Naive thymus-derived CD4-positive, alpha-beta T cell (primary cell): ENCODE measurements at regions not wholly inside any gene's neighbourhood (a gene's known extent, or its start where the extent isn't known, plus 50 kb on each side); places are given as distances from the start of the nearest gene placed in this dataset.

Source experiments
- ATAC-seq: fragments of 150-1000 bp; cut with Tn5 transposase; 2 replicates; pipeline ENCODE4 v1.10.0; 2021; ENCODE audit warnings: mild to moderate bottlenecking, moderate library complexity
- CTCF ChIA-PET: fragments of 350-600 bp; sonication (Branson Sonifier 250); formaldehyde crosslinking; loops from one replicate; lab custom pipeline; 2021; ENCODE audit warnings: antibody characterized with exemption; lab: Charles Lee
- POLR2A ChIA-PET: fragments of 350-600 bp; sonication (Branson Sonifier 250); formaldehyde crosslinking; loops from one replicate; lab custom pipeline; 2021; ENCODE audit warnings: antibody characterized with exemption, inconsistent platforms; lab: Charles Lee
- DNase-seq, 9 donors: peaks; one replicate each; pipeline versions ENCODE4 v3.0.0 to v3.0.0-alpha.2; 2020 to 2022; ENCODE audit warnings: mixed read lengths in 1 of 9
- H3K27ac ChIP-seq: one replicate; pipeline ENCODE4 v1.7.0; 2013; ENCODE audit warnings: mild to moderate bottlenecking, low read depth, low read length, moderate library complexity
- H3K27me3 ChIP-seq, 2 donors: one replicate each; pipeline ENCODE4 v1.7.0; 2013; ENCODE audit warnings: low read length in 2 of 2, mild to moderate bottlenecking in 2 of 2, moderate library complexity in 2 of 2; ENCODE audit not compliant: control insufficient read depth in 2 of 2, insufficient read depth in 2 of 2
- H3K36me3 ChIP-seq, 3 experiments: 1 replicate in 2 of 3; 2 replicates in 1 of 3; pipeline ENCODE4 v1.7.0; 2013; ENCODE audit warnings: low read length in 3 of 3, mild to moderate bottlenecking in 3 of 3, moderate library complexity in 1 of 3; ENCODE audit not compliant: insufficient read depth in 3 of 3, control insufficient read depth in 2 of 3
- H3K4me1 ChIP-seq, 2 donors: one replicate each; pipeline ENCODE4 v1.7.0; 2013; ENCODE audit warnings: low read length in 2 of 2, mild to moderate bottlenecking in 2 of 2, moderate library complexity in 1 of 2; ENCODE audit not compliant: control insufficient read depth in 2 of 2, insufficient read depth in 2 of 2
- H3K4me3 ChIP-seq: 2 replicates; pipeline ENCODE4 v1.7.0; 2013; ENCODE audit warnings: mild to moderate bottlenecking, low read length
- H3K9me3 ChIP-seq, 3 experiments: 1 replicate in 2 of 3; 2 replicates in 1 of 3; pipeline ENCODE4 v1.7.0; 2013; ENCODE audit warnings: low read length in 3 of 3; ENCODE audit not compliant: control insufficient read depth in 2 of 3
- H3K27ac Mint-ChIP-seq, 9 donors: one replicate each; pipeline ENCODE4 v1.8.0; 2020 to 2022; ENCODE audit warnings: mixed read lengths in 9 of 9, mild to moderate bottlenecking in 8 of 9, moderate library complexity in 5 of 9, inconsistent platforms in 2 of 9
- H3K27me3 Mint-ChIP-seq, 5 donors: one replicate each; pipeline ENCODE4 v1.8.0; 2021 to 2022; ENCODE audit warnings: mixed read lengths in 5 of 5, mild to moderate bottlenecking in 1 of 5
- H3K36me3 Mint-ChIP-seq, 5 donors: one replicate each; pipeline ENCODE4 v1.8.0; 2020 to 2022; ENCODE audit warnings: mixed read lengths in 5 of 5, mild to moderate bottlenecking in 3 of 5, inconsistent platforms in 1 of 5
- H3K4me1 Mint-ChIP-seq, 7 donors: one replicate each; pipeline ENCODE4 v1.8.0; 2020 to 2022; ENCODE audit warnings: mixed read lengths in 7 of 7, mild to moderate bottlenecking in 3 of 7, inconsistent platforms in 1 of 7
- H3K4me3 Mint-ChIP-seq, 10 donors: one replicate each; pipeline ENCODE4 v1.8.0; 2020 to 2022; ENCODE audit warnings: mild to moderate bottlenecking in 10 of 10, mixed read lengths in 10 of 10, moderate library complexity in 6 of 10, inconsistent platforms in 2 of 10
- H3K9me3 Mint-ChIP-seq, 11 donors: one replicate each; pipeline ENCODE4 v1.8.0; 2020 to 2022; ENCODE audit warnings: mixed read lengths in 11 of 11, mild to moderate bottlenecking in 4 of 11, inconsistent platforms in 1 of 11, moderate library complexity in 1 of 11
- intact Hi-C, 2 donors: fragments of 100-400 bp; cut with micrococcal nuclease; formaldehyde crosslinking; loops; one replicate each; pipeline ENCODE4 v1.15.1; 2023

DNA sequence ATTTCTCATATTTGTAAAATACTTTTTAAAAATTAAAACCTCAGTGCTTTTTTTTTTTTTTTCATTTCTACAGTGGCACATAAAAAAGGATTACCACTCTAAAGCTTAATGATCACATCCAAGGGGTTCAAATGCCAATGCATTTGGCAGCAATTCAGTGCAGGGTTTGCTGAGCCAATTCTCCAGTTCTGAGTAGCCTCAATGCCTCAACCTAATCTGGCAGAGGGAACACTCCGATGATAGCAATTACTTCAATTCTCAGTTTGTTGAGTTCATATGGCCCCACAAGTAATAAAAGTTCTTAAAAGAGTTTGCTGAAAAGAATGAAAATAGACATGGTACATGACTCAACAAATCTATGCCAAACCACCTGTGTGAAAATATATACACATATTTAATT, 79.3 kb upstream of the RBMS3 start:
- intact Hi-C loops: no loop called here
- Mint-ChIP-seq H3K27me3 (peaks cover 0 to 8% (median 0%) of the 10 kb centered on the region in 5 donors), H3K9me3 (peaks cover 0 to 5% (median 0%) of the 10 kb centered on the region in 11 donors), H3K4me3 (no peak overlapping the region), H3K27ac (no peak overlapping the region), H3K4me1 (peaks cover 0 to 6% (median 0%) of the 10 kb centered on the region in 7 donors), H3K36me3 (no peaks in the 10 kb centered on the region)
- ChIA-PET POLR2A (no interaction called here), CTCF (no interaction called here)
- Histone ChIP-seq H3K9me3 (no peaks in the 10 kb centered on the region), H3K27ac (no peak overlapping the region), H3K4me3 (no peak overlapping the region), H3K27me3 (no peaks in the 10 kb centered on the region), H3K36me3 (no peaks in the 10 kb centered on the region), H3K4me1 (no peaks in the 10 kb centered on the region)
- DNase-seq: no peak
- ATAC-seq: no peak

DNA sequence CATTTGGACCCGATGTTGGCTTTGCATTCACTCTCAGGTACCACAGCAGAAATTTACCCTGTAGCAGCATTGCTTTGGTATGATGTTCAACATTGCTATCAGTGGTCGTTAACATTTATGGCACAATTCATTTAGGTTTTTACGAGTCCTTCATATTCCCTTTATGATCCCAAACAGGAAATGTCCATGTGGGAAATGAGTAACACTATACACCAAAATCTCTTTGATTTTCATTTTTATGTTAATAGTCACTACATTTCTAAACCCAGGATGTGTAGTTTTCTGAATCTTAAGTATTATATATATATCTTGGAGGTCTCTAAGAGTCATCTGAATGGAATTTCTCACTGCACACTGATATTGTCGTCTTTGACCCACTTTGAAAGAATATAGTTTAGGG, 78.5 kb upstream of the RBMS3 start:
- Mint-ChIP-seq H3K36me3 (no peaks in the 10 kb centered on the region), H3K27ac (no peak overlapping the region), H3K4me3 (no peak overlapping the region), H3K27me3 (peaks cover 0 to 8% (median 0%) of the 10 kb centered on the region in 5 donors), H3K4me1 (peaks cover 0 to 6% (median 0%) of the 10 kb centered on the region in 7 donors), H3K9me3 (peaks cover 0 to 8% (median 0%) of the 10 kb centered on the region in 11 donors)
- ChIA-PET POLR2A (no interaction called here), CTCF (no interaction called here)
- Histone ChIP-seq H3K9me3 (no peaks in the 10 kb centered on the region), H3K36me3 (no peaks in the 10 kb centered on the region), H3K4me1 (no peaks in the 10 kb centered on the region), H3K27me3 (no peaks in the 10 kb centered on the region), H3K27ac (no peak overlapping the region), H3K4me3 (no peak overlapping the region)
- ATAC-seq: no peak
- DNase-seq: no peak
- intact Hi-C loops: no loop called here

DNA sequence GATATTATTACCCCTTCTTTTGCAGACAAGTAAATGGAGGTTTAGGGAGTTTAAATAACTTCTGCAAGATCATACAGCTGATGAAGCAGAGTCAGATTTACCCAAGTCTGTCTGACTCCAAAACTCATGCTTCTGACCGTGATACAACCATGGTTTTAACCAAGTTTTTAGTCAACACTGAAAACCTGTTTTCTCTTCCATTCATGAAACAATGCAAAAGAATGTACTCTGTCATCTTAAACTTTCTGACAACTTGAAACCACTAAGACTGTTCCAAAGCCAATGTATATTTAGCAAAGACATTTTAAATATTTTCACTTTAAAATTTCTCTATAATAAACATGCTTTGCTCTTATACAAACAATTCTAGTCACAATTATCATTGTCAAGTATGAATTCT, 77.0 kb upstream of the RBMS3 start:
- Mint-ChIP-seq H3K27ac (no peak overlapping the region), H3K36me3 (no peaks in the 10 kb centered on the region), H3K4me3 (no peak overlapping the region), H3K4me1 (peaks cover 0 to 6% (median 0%) of the 10 kb centered on the region in 7 donors), H3K27me3 (peaks cover 0 to 8% (median 0%) of the 10 kb centered on the region in 5 donors), H3K9me3 (peaks cover 0 to 8% (median 0%) of the 10 kb centered on the region in 11 donors)
- POLR2A ChIA-PET: no interaction called here
- DNase-seq (no peak), ATAC-seq (no peak)
- CTCF ChIA-PET: no interaction called here
- no peak overlapping the region for H3K27ac ChIP-seq
- no peaks in the 10 kb centered on the region for H3K36me3 ChIP-seq
- intact Hi-C loops: no loop called here
- no peaks in the 10 kb centered on the region for H3K9me3 ChIP-seq
- no peak overlapping the region for H3K4me3 ChIP-seq
- H3K4me1 ChIP-seq: no peaks in the 10 kb centered on the region
- no peaks in the 10 kb centered on the region for H3K27me3 ChIP-seq

DNA sequence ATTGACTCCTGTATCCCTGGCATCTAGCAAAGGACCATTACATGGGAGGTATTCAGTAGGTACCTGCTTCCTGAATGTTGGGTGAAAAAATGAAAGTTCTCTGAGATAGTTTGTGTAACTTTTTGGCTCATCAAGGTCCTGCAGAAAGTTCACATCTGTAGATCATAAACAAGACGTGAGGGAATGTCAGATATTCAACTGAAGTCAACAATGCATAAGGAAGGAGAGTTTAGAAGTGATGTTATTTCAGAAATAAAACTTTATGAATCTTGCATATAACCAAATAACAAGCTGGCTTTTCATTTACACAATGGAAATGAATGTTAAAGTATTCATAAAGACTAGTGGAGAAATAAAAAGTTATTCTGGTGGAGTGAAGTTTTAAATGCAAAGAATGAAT, 73.4 kb upstream of the RBMS3 start:
- Mint-ChIP-seq H3K27ac (no peak overlapping the region), H3K9me3 (peaks cover 0 to 14% (median 0%) of the 10 kb centered on the region in 11 donors), H3K4me1 (peaks cover 0 to 10% (median 0%) of the 10 kb centered on the region in 7 donors), H3K36me3 (peaks cover 0 to 5% (median 0%) of the 10 kb centered on the region in 5 donors), H3K27me3 (peaks cover 0 to 8% (median 3%) of the 10 kb centered on the region in 5 donors), H3K4me3 (no peak overlapping the region)
- no peaks in the 10 kb centered on the region for H3K9me3 ChIP-seq
- intact Hi-C loops: no loop called here
- ATAC-seq (no peak), DNase-seq (no peak)
- ChIA-PET CTCF (no interaction called here), POLR2A (no interaction called here)
- no peaks in the 10 kb centered on the region for H3K36me3 ChIP-seq
- H3K4me1 ChIP-seq: no peaks in the 10 kb centered on the region
- no peak overlapping the region for H3K4me3 ChIP-seq
- H3K27ac ChIP-seq: no peak overlapping the region
- H3K27me3 ChIP-seq: no peaks in the 10 kb centered on the region

DNA sequence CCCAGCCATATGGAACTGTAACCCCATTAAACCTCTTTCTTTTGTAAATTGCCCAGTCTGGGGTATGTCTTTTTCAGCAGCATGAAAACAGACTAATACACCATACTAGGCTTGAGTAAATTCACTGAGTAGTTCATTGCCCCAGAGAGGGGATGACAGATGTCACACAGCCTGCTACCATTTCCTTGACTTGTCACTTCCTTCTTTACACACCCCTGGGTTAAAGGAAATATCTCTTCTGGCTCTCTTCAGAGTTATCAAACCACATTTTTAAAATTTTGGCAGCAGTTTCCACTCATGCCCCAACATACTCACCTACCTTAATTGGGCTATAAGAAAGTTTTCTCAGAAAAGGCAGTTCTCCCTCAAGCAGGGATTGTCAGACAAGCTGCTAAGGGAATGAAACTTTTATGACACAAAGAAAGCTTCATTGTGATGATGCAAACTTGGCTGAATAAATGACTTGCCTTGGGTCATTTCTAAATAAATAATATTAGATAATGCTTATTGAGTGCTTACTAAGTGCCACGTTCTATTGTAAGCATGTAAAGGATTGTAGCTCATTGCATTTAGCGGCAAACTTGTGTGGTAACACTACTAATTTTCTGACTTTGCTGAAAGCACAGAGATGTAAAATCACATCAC, 68.0 kb upstream of the RBMS3 start:
- H3K9me3 Mint-ChIP-seq: peaks cover 0 to 10% (median 0%) of the 10 kb centered on the region in 11 donors
- peaks cover 0 to 3% (median 0%) of the 10 kb centered on the region in 5 donors for H3K27me3 Mint-ChIP-seq
- DNase-seq (no peak), ATAC-seq (no peak)
- intact Hi-C loops: no loop called here
- peak overlapping the region in 1 of 10 donors; percentile 33 for H3K4me3 Mint-ChIP-seq
- H3K27ac ChIP-seq: no peak overlapping the region
- H3K36me3 ChIP-seq: no peaks in the 10 kb centered on the region
- H3K27ac Mint-ChIP-seq: peak overlapping the region in 1 of 9 donors; percentile 1
- H3K4me1 ChIP-seq: no peaks in the 10 kb centered on the region
- peaks cover 0 to 7% (median 0%) of the 10 kb centered on the region in 5 donors for H3K36me3 Mint-ChIP-seq
- no peaks in the 10 kb centered on the region for H3K9me3 ChIP-seq
- ChIA-PET POLR2A (no interaction called here), CTCF (no interaction called here)
- peaks cover 0 to 9% (median 0%) of the 10 kb centered on the region in 7 donors for H3K4me1 Mint-ChIP-seq
- no peaks in the 10 kb centered on the region for H3K27me3 ChIP-seq
- no peak overlapping the region for H3K4me3 ChIP-seq

DNA sequence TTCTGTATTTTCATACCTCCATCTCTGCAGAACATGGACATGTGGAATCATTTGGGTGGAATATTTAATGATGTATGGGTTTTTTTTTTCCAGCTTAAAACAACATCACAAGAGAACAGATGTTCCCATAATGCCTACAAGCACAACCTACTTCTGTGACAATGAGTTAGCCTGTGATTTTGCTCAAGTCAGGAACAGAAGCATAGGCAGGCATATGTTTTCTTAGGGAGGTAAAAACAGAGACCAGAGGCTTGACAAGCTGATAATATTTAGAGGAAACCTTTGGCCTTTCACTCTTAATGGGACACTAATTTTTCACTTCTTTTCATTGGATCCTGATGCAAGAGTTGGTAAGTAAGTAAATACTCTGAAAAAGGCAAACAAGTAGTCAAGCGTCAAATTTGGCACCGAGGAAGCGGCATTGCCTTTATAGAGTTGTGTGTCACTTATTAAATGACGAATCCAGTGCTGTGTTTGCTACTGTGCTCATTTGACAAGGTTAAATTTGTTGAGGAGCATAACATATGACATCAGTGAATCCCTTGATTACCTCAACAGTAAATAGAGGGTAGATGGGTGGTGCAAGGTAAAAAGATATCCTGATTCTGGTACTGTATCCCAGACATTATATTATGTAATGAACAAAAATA, 66.7 kb upstream of the RBMS3 start:
- DNase-seq (no peak), ATAC-seq (no peak)
- Histone ChIP-seq H3K4me3 (no peak overlapping the region), H3K27me3 (no peaks in the 10 kb centered on the region), H3K27ac (no peak overlapping the region), H3K9me3 (no peaks in the 10 kb centered on the region), H3K4me1 (no peaks in the 10 kb centered on the region), H3K36me3 (no peaks in the 10 kb centered on the region)
- Mint-ChIP-seq H3K9me3 (peaks cover 0 to 10% (median 0%) of the 10 kb centered on the region in 11 donors), H3K36me3 (peaks cover 0 to 7% (median 0%) of the 10 kb centered on the region in 5 donors), H3K27me3 (peaks cover 0 to 3% (median 0%) of the 10 kb centered on the region in 5 donors), H3K27ac (no peak overlapping the region), H3K4me3 (no peak overlapping the region), H3K4me1 (peaks cover 0 to 9% (median 0%) of the 10 kb centered on the region in 7 donors)
- CTCF ChIA-PET: no interaction called here
- POLR2A ChIA-PET: no interaction called here
- intact Hi-C loops: no loop called here
